ENCODE measurements at regions not wholly inside any gene's neighbourhood (a gene's known extent, or its start where the extent isn't known, plus 50 kb on each side); places are given as distances from the start of the nearest gene placed in this dataset.

DNA sequence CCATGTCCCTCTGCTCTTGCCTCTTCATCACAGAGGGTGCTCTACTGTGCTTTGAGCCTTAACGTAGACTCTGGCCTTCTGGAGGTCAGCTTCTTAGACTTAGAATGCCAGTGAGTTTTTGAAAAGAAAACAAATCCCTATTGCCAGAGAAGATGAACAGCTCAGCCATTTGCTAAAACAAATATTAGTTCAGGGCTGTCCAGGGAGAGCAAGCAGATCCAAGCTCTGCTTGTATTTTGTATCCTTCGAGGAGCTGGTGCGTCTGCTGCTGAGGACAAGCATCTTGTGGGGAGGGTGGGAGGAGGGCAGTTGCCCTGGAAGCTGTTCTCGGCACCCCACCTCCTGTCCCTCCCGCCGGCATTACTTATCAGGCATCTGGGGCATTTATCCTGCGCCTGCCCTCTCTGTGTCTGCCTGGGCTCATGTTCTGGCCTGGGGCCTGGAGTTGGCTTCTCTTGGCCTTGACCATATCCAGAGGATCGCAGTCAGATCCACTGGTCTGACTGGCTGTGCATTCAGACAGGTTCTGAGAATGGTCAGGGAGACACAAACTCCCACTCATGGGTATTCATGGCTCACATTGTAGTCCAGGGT is 173.1 kb upstream of the NLRP1 start:
- TF ChIP-seq CTCF (IDR thresholded peaks at IDR 0.05; ENCODE audit: low read depth, low read length) (no peak), EZH2phosphoT487 (IDR thresholded peaks at IDR 0.05; ENCODE audit: low read depth) (no peak)
